HCT116 (cell line): ENCODE measurements at regions not wholly inside any gene's neighbourhood (a gene's known extent, or its start where the extent isn't known, plus 50 kb on each side); places are given as distances from the start of the nearest gene placed in this dataset.

Experiments used
- ATAC-seq: fragments of 200-7000 bp; cut with Tn5 transposase; 2 replicates; pipeline ENCODE4 v1.9.1; 2020; ENCODE audit warnings: mild to moderate bottlenecking, moderate library complexity
- BruUV-seq: library from RNA; stranded (reverse); fragments of 400-500 nt; replicated peaks from 2 replicates; lab custom pipeline; 2021; lab: Mats Ljungman, UMichigan
- CTCF ChIA-PET: fragments of 300-600 bp; sonication (Branson Sonifier 250); formaldehyde crosslinking; loops from one replicate; lab custom pipeline; 2021; ENCODE audit warnings: antibody characterized with exemption; lab: Charles Lee
- POLR2A ChIA-PET: fragments of 300-600, 350-600 bp; sonication (Branson Sonifier 250); formaldehyde crosslinking; loops from one replicate; lab custom pipeline; 2021; ENCODE audit warnings: antibody characterized with exemption; lab: Charles Lee
- RAD21 ChIA-PET, 2 experiments: fragments of 300-600 bp; sonication (Branson Sonifier 250); formaldehyde crosslinking; loops; one replicate each; lab custom pipeline; 2023; ENCODE audit warnings: low total read pairs in 2 of 2; ENCODE audit not compliant: uncharacterized antibody in 2 of 2, unreplicated experiment in 2 of 2, low non-redundant PET in 1 of 2; lab: Charles Lee
- DNase-seq: peaks from one replicate; pipeline ENCODE4 v3.0.0-alpha.2; 2010; ENCODE audit warnings: low read depth, low spot score
- H2AFZ ChIP-seq: fragments of 200-600 bp; shearing (Covaris generic), sonication (generic); 2 replicates; pipeline ENCODE4 v1.6.1; 2017; ENCODE audit warnings: low read depth, mixed run types, mixed read lengths, antibody characterized with exemption, low read length; ENCODE audit not compliant: poor library complexity, severe bottlenecking
- H3K27ac ChIP-seq: 2 replicates; pipeline ENCODE4 v1.5.1; 2012; ENCODE audit warnings: low read depth, low read length
- H3K27me3 ChIP-seq: fragments of 200-600 bp; sonication (generic); 2 replicates; pipeline ENCODE4 v1.6.1; 2016; ENCODE audit warnings: mixed run types, low read length, mixed read lengths; ENCODE audit not compliant: insufficient read depth
- H3K36me3 ChIP-seq, 2 experiments: fragments of 200-500 bp in 1 of 2; fragments of 200-600 bp in 1 of 2; sonication (Bioruptor generic) in 1 of 2; sonication (generic) in 1 of 2; 2 replicates each; pipeline versions ENCODE4 v1.5.1 to v1.6.1; 2014 to 2016; ENCODE audit warnings: low read length in 2 of 2, inconsistent platforms in 1 of 2, mixed read lengths in 1 of 2, mixed run types in 1 of 2; ENCODE audit not compliant: insufficient read depth in 2 of 2, control insufficient read depth in 1 of 2
- H3K4me1 ChIP-seq, 2 experiments: fragments of 200-600 bp in 1 of 2; sonication (generic) in 1 of 2; 2 replicates each; pipeline versions ENCODE4 v1.5.1 to v1.6.1; 2012 to 2017; ENCODE audit warnings: low read length in 2 of 2, inconsistent platforms in 1 of 2, mild to moderate bottlenecking in 1 of 2, mixed read lengths in 1 of 2, mixed run types in 1 of 2, moderate library complexity in 1 of 2; ENCODE audit not compliant: insufficient read depth in 2 of 2, control insufficient read depth in 1 of 2
- H3K4me2 ChIP-seq: fragments of 200-600 bp; sonication (generic); 2 replicates; pipeline ENCODE4 v1.6.1; 2017; ENCODE audit warnings: mixed run types, low read length, mixed read lengths
- H3K4me3 ChIP-seq, 2 experiments: fragments of 200-600 bp in 1 of 2; sonication (generic) in 1 of 2; replicated peaks in 1 of 2; 2 replicates each; pipeline ENCODE4 v1.5.1; 2011 to 2016; ENCODE audit warnings: low read length in 2 of 2, control low read depth in 1 of 2, low read depth in 1 of 2, mild to moderate bottlenecking in 1 of 2, mixed read lengths in 1 of 2, mixed run types in 1 of 2
- H3K79me2 ChIP-seq: fragments of 200-600 bp; sonication (generic); 2 replicates; pipeline ENCODE4 v1.6.1; 2017; ENCODE audit warnings: mild to moderate bottlenecking, mixed run types, low read length, moderate library complexity, mixed read lengths; ENCODE audit not compliant: insufficient read depth
- H3K9ac ChIP-seq: fragments of 200-600 bp; sonication (generic); 2 replicates; pipeline ENCODE4 v1.6.1; 2016; ENCODE audit warnings: low read length, mixed read lengths
- H3K9me2 ChIP-seq: fragments of 200-600 bp; sonication (generic), shearing (Covaris generic); 2 replicates; pipeline ENCODE4 v1.6.1; 2017; ENCODE audit warnings: mixed run types, mild to moderate bottlenecking, moderate library complexity; ENCODE audit not compliant: insufficient read depth
- H3K9me3 ChIP-seq, 2 experiments: fragments of 200-500 bp in 1 of 2; fragments of 200-600 bp in 1 of 2; sonication (Bioruptor generic) in 1 of 2; sonication (generic) in 1 of 2; 2 replicates each; pipeline ENCODE4 v1.6.1; 2014 to 2017; ENCODE audit warnings: low read length in 2 of 2, mixed read lengths in 2 of 2, inconsistent platforms in 1 of 2, low read depth in 1 of 2, mild to moderate bottlenecking in 1 of 2, mixed run types in 1 of 2, moderate library complexity in 1 of 2; ENCODE audit not compliant: control insufficient read depth in 1 of 2, insufficient read depth in 1 of 2
- H4K20me1 ChIP-seq: fragments of 200-600 bp; sonication (generic), shearing (Covaris generic); 2 replicates; pipeline ENCODE4 v1.6.1; 2017; ENCODE audit warnings: mixed run types, mild to moderate bottlenecking, moderate library complexity; ENCODE audit not compliant: insufficient read depth
- CBX3 ChIP-seq: IDR thresholded peaks from 2 replicates; pipeline ENCODE4 v1.6.1; 2012; ENCODE audit warnings: low read depth
- CEBPB ChIP-seq: IDR thresholded peaks from 2 replicates; pipeline ENCODE4 v1.6.1; 2012; ENCODE audit warnings: low read depth
- ELF1 ChIP-seq: IDR thresholded peaks from 2 replicates; pipeline ENCODE4 v1.6.1; 2012; ENCODE audit warnings: low read depth, borderline replicate concordance
- EZH2 ChIP-seq: fragments of 200-600 bp; sonication (generic); IDR thresholded peaks from 2 replicates; pipeline ENCODE4 v1.6.1; 2017; ENCODE audit warnings: antibody characterized with exemption, mixed run types
- EZH2phosphoT487 ChIP-seq: fragments of 200-600 bp; IDR thresholded peaks from 2 replicates; pipeline ENCODE4 v1.6.1; 2018; ENCODE audit warnings: antibody characterized with exemption, borderline replicate concordance
- JUND ChIP-seq: IDR thresholded peaks from 2 replicates; pipeline ENCODE4 v1.6.1; 2012
- POLR2A ChIP-seq: IDR thresholded peaks from 2 replicates; pipeline ENCODE4 v1.7.0; 2011; ENCODE audit warnings: borderline replicate concordance; ENCODE audit not compliant: insufficient read depth, insufficient read length; ENCODE audit errors: extremely low read depth
- POLR2AphosphoS5 ChIP-seq: IDR thresholded peaks from 2 replicates; pipeline ENCODE4 v1.6.1; 2011; ENCODE audit warnings: mild to moderate bottlenecking, low read depth, low read length, moderate library complexity
- RAD21 ChIP-seq: IDR thresholded peaks from 2 replicates; pipeline ENCODE4 v1.6.1; 2012; ENCODE audit warnings: low read depth, mild to moderate bottlenecking
- SIN3A ChIP-seq: IDR thresholded peaks from 2 replicates; pipeline ENCODE4 v1.6.1; 2012; ENCODE audit warnings: low read depth
- SRF ChIP-seq: IDR thresholded peaks from 2 replicates; pipeline ENCODE4 v1.6.1; 2012; ENCODE audit warnings: low read depth
- ZFX ChIP-seq: fragments of 450-650 bp; IDR thresholded peaks from 2 replicates; pipeline ENCODE4 v1.6.1; 2017
- intact Hi-C: fragments of 100-400 bp; cut with micrococcal nuclease; formaldehyde crosslinking; loops from 2 replicates; pipeline ENCODE4 v1.10.0; 2022
- TF ChIP-seq, protein P1 (sequence below), 3 experiments: fragments of 200-600 bp in 1 of 3; sonication (generic) in 1 of 3; IDR thresholded peaks in 2 of 3; conservative IDR thresholded peaks in 1 of 3; 2 replicates each; pipeline ENCODE4 v1.5.1; 2012 to 2017; ENCODE audit warnings: low read depth in 2 of 3, low read length in 2 of 3, antibody characterized with exemption in 1 of 3, borderline replicate concordance in 1 of 3, control low read depth in 1 of 3, mild to moderate bottlenecking in 1 of 3, mixed read lengths in 1 of 3, mixed run types in 1 of 3, moderate library complexity in 1 of 3; ENCODE audit not compliant: insufficient read depth in 1 of 3
- TF ChIP-seq, protein P2 (sequence below): IDR thresholded peaks from 2 replicates; pipeline ENCODE4 v1.6.1; 2012
- TF ChIP-seq, protein P3 (sequence below): IDR thresholded peaks from 2 replicates; pipeline ENCODE4 v1.6.1; 2012

DNA sequence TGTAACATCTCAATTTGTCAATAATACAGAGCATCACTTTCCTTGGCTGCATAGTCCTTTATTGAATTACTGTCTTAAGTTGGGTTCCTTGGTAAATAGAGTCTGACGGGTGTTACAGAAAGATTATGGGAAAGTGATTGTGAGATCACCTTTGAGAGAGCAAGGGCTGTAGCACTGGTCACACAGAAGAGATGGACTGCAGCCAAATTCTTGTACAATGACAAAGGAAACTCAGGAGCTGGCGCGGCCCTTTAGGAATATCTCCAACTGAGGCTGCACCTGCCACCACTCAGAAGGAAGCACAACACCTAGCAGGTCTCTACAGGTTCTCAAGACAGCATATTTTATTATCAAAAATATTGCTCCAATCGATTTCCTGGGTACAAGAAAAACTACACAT is 350.0 kb upstream of the ISL1 start:
- ATAC-seq, result no peak
- POLR2A ChIA-PET, result no interaction called here

DNA sequence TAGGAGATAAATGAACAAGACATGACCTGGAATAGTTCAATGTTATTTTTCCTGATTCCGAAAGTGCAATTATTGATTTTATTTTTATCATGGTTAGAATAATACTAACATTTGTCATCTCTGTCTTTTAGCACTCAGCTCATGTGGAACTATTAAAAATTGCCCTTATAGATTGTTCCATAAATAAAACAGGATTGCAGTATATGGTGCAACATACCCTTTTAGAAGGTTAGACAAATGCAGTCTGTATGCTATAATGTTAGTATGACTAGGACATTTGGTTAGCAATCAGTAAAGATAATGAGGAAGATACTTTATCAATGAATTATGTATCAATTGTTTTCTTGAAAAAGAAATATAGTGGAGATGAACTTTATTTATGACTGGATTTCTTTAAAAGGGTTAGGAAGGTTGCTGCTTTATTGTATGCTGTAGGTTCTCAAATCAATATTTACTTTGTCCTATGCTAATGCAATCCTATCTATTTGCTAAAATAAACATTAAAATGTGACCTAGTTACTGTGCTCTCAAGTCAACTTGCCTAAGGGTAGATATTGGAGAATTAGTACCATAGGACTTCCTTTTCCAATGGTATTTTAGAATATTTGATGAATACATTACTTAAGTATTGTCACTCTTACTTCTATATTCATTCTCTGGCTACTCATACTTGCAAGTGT is 348.9 kb upstream of the ISL1 start:
- Histone ChIP-seq H3K9me3 (peaks cover 0 to 3% of the 10 kb centered on the region in 2 experiments; a peak in 1 of 4 replicates), H3K27ac (no peak overlapping the region), H2AFZ (no peak overlapping the region), H3K4me3 (no peak overlapping the region), H3K9ac (no peak overlapping the region), H3K4me2 (no peak overlapping the region), H3K4me1 (no peaks in the 10 kb centered on the region), H3K27me3 (no peaks in the 10 kb centered on the region), H4K20me1 (no peaks in the 10 kb centered on the region), H3K9me2 (no peaks in the 10 kb centered on the region), H3K36me3 (no peaks in the 10 kb centered on the region), H3K79me2 (no peaks in the 10 kb centered on the region)
- CTCF ChIA-PET, result no interaction called here
- POLR2A ChIA-PET, result no interaction called here
- intact Hi-C loops, result no loop called here
- no TSS peak for BruUV-seq
- ATAC-seq, result no peak
- no peak for DNase-seq
- RAD21 ChIA-PET, result no interaction called here
- TF ChIP-seq EZH2, result no peak
- TF ChIP-seq CEBPB, result no peak
- no peak for TF ChIP-seq ELF1
- no peak for TF ChIP-seq ZFX
- TF ChIP-seq, protein P1, sequence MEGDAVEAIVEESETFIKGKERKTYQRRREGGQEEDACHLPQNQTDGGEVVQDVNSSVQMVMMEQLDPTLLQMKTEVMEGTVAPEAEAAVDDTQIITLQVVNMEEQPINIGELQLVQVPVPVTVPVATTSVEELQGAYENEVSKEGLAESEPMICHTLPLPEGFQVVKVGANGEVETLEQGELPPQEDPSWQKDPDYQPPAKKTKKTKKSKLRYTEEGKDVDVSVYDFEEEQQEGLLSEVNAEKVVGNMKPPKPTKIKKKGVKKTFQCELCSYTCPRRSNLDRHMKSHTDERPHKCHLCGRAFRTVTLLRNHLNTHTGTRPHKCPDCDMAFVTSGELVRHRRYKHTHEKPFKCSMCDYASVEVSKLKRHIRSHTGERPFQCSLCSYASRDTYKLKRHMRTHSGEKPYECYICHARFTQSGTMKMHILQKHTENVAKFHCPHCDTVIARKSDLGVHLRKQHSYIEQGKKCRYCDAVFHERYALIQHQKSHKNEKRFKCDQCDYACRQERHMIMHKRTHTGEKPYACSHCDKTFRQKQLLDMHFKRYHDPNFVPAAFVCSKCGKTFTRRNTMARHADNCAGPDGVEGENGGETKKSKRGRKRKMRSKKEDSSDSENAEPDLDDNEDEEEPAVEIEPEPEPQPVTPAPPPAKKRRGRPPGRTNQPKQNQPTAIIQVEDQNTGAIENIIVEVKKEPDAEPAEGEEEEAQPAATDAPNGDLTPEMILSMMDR (IDR thresholded peaks at IDR 0.05 in 2 of 3, conservative IDR thresholded peaks at IDR 0.05 in 1 of 3; ENCODE audit: borderline replicate concordance in 1 of 3, insufficient read depth in 1 of 3, low read depth in 2 of 3, low read length in 2 of 3), result no peak
- TF ChIP-seq EZH2phosphoT487, result no peak
- no peak for TF ChIP-seq CBX3
- TF ChIP-seq SIN3A, result no peak
- TF ChIP-seq, protein P2, sequence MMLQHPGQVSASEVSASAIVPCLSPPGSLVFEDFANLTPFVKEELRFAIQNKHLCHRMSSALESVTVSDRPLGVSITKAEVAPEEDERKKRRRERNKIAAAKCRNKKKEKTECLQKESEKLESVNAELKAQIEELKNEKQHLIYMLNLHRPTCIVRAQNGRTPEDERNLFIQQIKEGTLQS, result no peak
- TF ChIP-seq RAD21, result no peak
- no peak for TF ChIP-seq POLR2AphosphoS5
- TF ChIP-seq POLR2A, result no peak
- no peak for TF ChIP-seq JUND

More for the DNA sequence above, 350.0 kb upstream of the ISL1 start:
- H4K20me1 ChIP-seq, result no peaks in the 10 kb centered on the region
- no peaks in the 10 kb centered on the region for H3K79me2 ChIP-seq
- no peaks in the 10 kb centered on the region for H3K4me1 ChIP-seq
- TF ChIP-seq, protein P1 (IDR thresholded peaks at IDR 0.05 in 2 of 3, conservative IDR thresholded peaks at IDR 0.05 in 1 of 3; ENCODE audit: borderline replicate concordance in 1 of 3, insufficient read depth in 1 of 3, low read depth in 2 of 3, low read length in 2 of 3), result no peak
- TF ChIP-seq SRF (no peak), ELF1 (no peak), POLR2A (no peak)
- TF ChIP-seq, protein P3, sequence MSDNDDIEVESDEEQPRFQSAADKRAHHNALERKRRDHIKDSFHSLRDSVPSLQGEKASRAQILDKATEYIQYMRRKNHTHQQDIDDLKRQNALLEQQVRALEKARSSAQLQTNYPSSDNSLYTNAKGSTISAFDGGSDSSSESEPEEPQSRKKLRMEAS, result no peak
- TF ChIP-seq, all 23 proteins: peak for 0
- H3K27me3 ChIP-seq, result no peaks in the 10 kb centered on the region
- DNase-seq, result no peak
- RAD21 ChIA-PET, result no interaction called here
- intact Hi-C loops, result no loop called here
- no peak overlapping the region for H3K4me3 ChIP-seq
- CTCF ChIA-PET, result no interaction called here
- H3K4me2 ChIP-seq, result no peak overlapping the region
- no peaks in the 10 kb centered on the region for H3K9me2 ChIP-seq
- H3K9me3 ChIP-seq, result peaks cover 0 to 3% of the 10 kb centered on the region in 2 experiments; a peak in 1 of 4 replicates
- BruUV-seq, result no TSS peak
- H2AFZ ChIP-seq, result no peak overlapping the region
- no peak overlapping the region for H3K9ac ChIP-seq
- H3K36me3 ChIP-seq, result no peaks in the 10 kb centered on the region
- H3K27ac ChIP-seq, result no peak overlapping the region
